EH (cell line): ENCODE measurements at regions not wholly inside any gene's neighbourhood (a gene's known extent, or its start where the extent isn't known, plus 50 kb on each side); places are given as distances from the start of the nearest gene placed in this dataset.
"Not testable (repeated sequence)": the region's sequence is repeated elsewhere in the genome, so short reads cannot be mapped to it uniquely, and the experiment has no call there.

Source experiments
- DNase-seq: peaks from one replicate; pipeline ENCODE4 v3.0.0-alpha.2; 2015; ENCODE audit warnings: low read depth

- DNase-seq = no peak
Observed at GRCh38 chr11:134866215-134866614, 454.2 kb upstream of the B3GAT1 start.

- no peak for DNase-seq
Observed at GRCh38 chr11:134864968-134865305, 452.9 kb upstream of the B3GAT1 start.

GRCh38 chr11:134864233-134864967 lies 452.4 kb upstream of the B3GAT1 start:
- no peak for DNase-seq

GRCh38 chr11:134863294-134863693 lies 451.3 kb upstream of the B3GAT1 start:
- DNase-seq = no peak

GRCh38 chr11:134862587-134863195 lies 450.6 kb upstream of the B3GAT1 start:
- no peak for DNase-seq

- DNase-seq = no peak
Observed at GRCh38 chr11:134862105-134862502, 450.1 kb upstream of the B3GAT1 start.

GRCh38 chr11:134861490-134862104 lies 449.6 kb upstream of the B3GAT1 start:
- no peak for DNase-seq

- no peak for DNase-seq
Observed at GRCh38 chr11:134858783-134859480, 446.9 kb upstream of the B3GAT1 start.

GRCh38 chr11:134857035-134857434 lies 445.0 kb upstream of the B3GAT1 start:
- no peak for DNase-seq

GRCh38 chr11:134856056-134856971 lies 444.3 kb upstream of the B3GAT1 start:
- no peak for DNase-seq

GRCh38 chr11:134853992-134854991 lies 442.2 kb upstream of the B3GAT1 start:
- DNase-seq = no peak

GRCh38 chr11:134851503-134852224 lies 439.6 kb upstream of the B3GAT1 start:
- DNase-seq = not testable (repeated sequence)

- no peak for DNase-seq
Observed at GRCh38 chr11:134850566-134850965, 438.5 kb upstream of the B3GAT1 start.

- no peak for DNase-seq
Observed at GRCh38 chr11:134849833-134850232, 437.8 kb upstream of the B3GAT1 start.

GRCh38 chr11:134847083-134847715 lies 435.2 kb upstream of the B3GAT1 start:
- DNase-seq = no peak

- DNase-seq = no peak
Observed at GRCh38 chr11:134846328-134847082, 434.5 kb upstream of the B3GAT1 start.

- no peak for DNase-seq
Observed at GRCh38 chr11:134845474-134846327, 433.7 kb upstream of the B3GAT1 start.

GRCh38 chr11:134844838-134845237 lies 432.8 kb upstream of the B3GAT1 start:
- DNase-seq = no peak
